DMS 273 (cell line): ENCODE measurements at regions not wholly inside any gene's neighbourhood (a gene's known extent, or its start where the extent isn't known, plus 50 kb on each side); places are given as distances from the start of the nearest gene placed in this dataset.

Source experiments
- DNase-seq: peaks from one replicate; lab custom pipeline; 2025; ENCODE audit not compliant: unreplicated experiment; lab: John Stamatoyannopoulos, UW

DNA sequence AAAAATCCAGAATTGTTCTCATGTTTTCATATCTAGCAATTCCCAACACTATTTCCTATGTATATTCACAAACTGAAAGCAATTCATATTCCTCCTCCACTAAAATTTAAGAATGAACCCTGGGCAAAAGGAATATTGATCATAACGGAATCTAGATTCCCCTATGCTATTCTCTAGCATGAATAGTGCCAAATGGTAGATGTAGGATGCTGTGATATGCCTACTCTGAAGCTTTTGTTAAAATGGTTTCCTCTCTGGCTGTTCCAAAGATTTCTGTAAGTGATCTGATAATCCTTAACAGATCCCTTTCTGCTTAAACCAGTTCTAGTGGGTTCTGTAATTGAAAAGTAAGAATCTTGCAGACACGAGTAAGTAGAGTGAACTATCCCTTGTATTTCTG lies 298.0 kb upstream of the TANK start:
- DNase-seq: no peak

DNA sequence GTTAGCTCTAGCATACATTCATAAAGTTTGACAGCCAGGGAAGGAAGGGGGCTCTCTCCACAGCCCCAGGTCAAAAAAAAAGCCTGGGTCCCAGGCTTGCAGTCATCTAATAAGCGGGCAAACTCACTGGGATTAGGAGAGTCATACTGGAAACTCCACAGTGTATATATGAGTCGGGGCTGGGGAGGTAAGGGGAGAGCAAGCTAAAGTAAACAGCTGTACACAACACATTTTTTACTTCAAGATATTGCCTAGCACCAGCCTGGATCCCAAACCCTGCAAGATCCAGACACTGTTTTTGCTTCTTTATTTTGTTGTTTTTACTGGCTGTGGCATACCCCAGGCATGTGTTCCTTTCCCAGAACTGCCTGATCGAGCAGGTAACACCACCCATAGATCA lies 291.3 kb upstream of the TANK start:
- no peak for DNase-seq

GRCh38 chr2:160869411-160869810 lies 290.8 kb upstream of the TANK start:
- DNase-seq: no peak

DNA sequence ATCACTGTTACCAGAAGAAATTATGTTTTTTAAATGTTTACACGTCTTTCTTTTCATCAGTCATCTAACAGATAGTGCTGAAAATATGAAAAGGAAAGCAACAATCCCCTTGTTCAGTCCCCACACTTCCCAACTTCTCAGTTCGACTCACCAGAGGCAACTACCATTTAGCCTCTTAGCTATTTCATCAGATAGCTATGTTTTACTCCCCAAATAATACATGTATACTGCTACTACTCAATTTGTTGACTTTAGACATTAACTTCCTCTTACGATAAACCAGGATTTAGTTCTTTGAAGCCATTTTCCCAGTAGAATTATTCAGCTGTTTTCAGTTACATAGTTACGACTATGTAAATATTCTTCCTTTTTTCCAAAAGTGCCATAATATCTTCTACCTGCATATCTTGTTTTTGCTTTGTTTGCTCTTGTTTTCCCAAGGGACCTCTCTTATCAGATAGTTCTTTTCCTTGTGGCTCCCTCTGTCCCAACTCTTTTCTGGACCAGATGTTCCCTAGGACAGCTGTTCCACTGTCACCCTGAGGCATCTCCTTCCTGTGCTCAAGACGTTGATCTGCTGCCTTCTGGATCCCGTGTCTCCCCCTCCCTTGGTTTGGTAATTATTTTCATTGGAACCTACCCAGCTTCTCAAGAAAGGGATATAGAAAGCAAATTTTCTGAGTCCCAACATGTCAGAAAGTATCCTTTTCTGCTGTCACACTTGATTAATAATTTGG lies 289.3 kb upstream of the TANK start:
- DNase-seq: no peak

DNA sequence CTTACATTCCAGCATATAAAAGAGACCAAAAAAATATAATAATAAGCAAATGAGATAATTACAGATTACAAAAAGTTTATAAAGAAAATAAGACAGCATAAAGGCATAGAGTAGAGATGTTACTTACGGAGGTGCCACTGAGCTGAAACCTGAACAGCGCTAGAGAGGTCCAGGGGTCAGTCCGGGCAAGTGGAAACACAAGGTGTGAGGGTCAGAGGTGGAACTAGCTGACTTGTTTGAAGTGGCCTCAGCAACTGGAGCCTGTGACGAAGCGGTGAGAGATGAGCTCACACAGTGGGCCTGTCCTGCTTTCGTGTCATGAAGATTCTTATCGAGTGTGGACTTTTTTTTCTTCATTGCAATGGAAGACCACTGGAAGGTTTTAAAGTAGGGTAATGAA lies 288.3 kb upstream of the TANK start:
- DNase-seq: no peak

- peak; percentile 38 for DNase-seq
Measured at GRCh38 chr2:160876029-160876428, 284.2 kb upstream of the TANK start.

- DNase-seq: no peak
Measured at GRCh38 chr2:160876765-160877164, 283.5 kb upstream of the TANK start.

- DNase-seq: no peak
Measured at GRCh38 chr2:160878618-160879017, 281.6 kb upstream of the TANK start.

- DNase-seq: no peak
Measured at GRCh38 chr2:160882906-160883305, 277.3 kb upstream of the TANK start.

- DNase-seq: no peak
Measured at GRCh38 chr2:160884056-160884455, 276.2 kb upstream of the TANK start.

- DNase-seq: no peak
Measured at GRCh38 chr2:160889439-160890170, 270.6 kb upstream of the TANK start.

- no peak for DNase-seq
Measured at GRCh38 chr2:160890667-160891352, 269.4 kb upstream of the TANK start.

- no peak for DNase-seq
Measured at GRCh38 chr2:160891353-160891740, 268.9 kb upstream of the TANK start.

GRCh38 chr2:160892204-160892603 lies 268.0 kb upstream of the TANK start:
- DNase-seq: no peak

- DNase-seq: no peak
Measured at GRCh38 chr2:160893581-160893980, 266.6 kb upstream of the TANK start.

DNA sequence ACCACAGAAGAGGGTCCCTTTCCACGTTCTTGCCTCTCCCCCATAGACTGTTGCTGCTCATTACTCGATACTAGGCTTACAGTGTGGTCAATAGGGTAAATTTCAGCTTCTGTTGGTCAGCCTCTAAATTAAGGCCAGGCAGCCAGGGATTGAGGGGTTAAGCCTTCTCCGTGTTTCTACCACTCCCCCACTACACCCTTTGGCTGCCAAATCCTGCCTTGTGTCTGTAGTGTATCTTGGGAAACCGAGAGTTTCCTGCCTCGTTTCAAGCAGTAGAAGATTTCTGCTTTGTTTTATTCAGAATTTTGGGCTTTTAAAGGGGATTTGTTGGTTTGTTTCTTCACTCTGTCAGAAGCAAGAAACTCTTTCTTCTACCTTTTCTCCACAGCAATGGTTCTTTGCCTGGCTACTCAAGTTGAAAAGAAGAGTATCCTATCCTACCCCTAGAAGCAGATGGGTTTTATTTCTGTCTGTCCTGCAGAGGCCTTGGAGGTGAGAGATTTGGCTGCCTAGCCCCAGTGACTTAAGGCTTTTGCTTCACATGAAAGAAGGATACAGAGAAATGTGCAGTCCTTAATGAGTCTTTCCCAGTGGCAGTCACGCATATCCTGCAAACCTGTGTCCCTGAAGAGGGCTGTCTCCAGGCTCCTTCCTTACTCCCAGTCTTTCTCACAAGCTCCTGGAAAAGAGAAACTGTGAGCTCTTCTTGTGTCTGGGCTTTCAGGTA lies 261.5 kb upstream of the TANK start:
- DNase-seq: no peak

- no peak for DNase-seq
Measured at GRCh38 chr2:160901613-160902012, 258.6 kb upstream of the TANK start.

GRCh38 chr2:160905862-160906261 lies 254.4 kb upstream of the TANK start:
- DNase-seq: no peak

DNA sequence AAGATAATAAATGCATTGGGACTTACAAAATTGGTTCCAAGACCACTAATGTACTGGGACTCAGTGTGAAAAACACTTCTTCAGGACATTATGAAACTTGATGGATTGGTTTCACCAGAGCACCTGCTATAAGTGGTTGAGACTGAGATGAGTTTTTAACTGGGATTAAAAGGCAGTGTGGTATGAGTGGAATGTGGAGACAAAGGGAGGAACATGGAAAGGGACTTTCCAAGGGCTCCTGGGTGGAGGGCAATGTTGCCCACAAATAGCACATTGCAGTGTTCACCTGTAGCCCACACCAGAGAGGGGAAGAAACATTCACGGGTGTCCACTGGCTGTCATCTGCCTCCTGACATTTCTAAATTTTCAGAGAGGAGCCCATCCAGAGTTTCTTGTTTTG lies 253.3 kb upstream of the TANK start:
- DNase-seq: no peak

DNA sequence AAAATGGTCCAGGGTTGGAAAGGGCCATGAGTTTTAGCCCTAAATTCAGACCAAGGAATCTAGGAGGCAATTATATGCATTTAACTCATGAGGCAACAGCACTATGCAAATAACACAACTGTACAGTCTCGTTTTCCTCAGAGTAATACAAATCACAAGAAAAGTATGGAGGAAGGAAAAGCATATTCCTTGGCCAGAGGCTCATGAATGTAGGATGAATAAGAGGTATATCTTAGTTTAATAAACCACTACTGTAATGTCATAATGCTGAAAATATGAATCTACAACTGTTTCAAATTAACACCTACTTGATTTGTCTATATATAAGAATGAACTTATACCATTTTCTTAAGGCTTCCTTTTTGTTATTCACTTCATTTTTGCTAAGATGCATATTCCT lies 252.5 kb upstream of the TANK start:
- no peak for DNase-seq

DNA sequence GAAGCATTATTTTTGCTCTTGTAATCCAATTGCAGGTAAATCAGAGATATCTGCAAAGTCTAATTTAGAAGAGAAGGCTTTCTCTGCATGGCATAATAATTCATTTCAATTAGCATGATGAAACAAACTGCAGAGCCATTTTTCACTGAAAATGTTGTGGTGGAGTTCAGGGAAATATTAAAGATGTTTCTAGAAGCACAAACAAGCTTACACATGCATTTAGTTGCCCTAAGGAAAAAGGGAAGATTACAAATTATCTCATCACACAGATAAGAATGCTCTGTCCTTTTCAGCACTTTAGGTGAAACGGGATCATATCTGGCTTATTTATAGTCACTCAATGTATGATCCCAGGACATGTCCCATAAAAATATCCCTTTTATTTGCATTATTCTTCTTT lies 252.1 kb upstream of the TANK start:
- DNase-seq: no peak
